SU-DHL-6 (cell line): ENCODE measurements at regions not wholly inside any gene's neighbourhood (a gene's known extent, or its start where the extent isn't known, plus 50 kb on each side); places are given as distances from the start of the nearest gene placed in this dataset.

Experiments used
- EZH2phosphoT487 ChIP-seq: fragments of 200-600 bp; sonication (generic), shearing (Covaris generic); conservative IDR thresholded peaks from 2 replicates; pipeline ENCODE4 v1.6.1; 2018; ENCODE audit warnings: mild to moderate bottlenecking, antibody characterized with exemption, low read length, moderate library complexity, mixed read lengths
- TF ChIP-seq, protein P1 (sequence below): fragments of 200-600 bp; sonication (generic); IDR thresholded peaks from one replicate; pipeline ENCODE4 v1.5.1; 2017; ENCODE audit warnings: antibody characterized with exemption, mild to moderate bottlenecking, low read length, moderate library complexity; ENCODE audit not compliant: insufficient read depth, poor library complexity, severe bottlenecking

DNA sequence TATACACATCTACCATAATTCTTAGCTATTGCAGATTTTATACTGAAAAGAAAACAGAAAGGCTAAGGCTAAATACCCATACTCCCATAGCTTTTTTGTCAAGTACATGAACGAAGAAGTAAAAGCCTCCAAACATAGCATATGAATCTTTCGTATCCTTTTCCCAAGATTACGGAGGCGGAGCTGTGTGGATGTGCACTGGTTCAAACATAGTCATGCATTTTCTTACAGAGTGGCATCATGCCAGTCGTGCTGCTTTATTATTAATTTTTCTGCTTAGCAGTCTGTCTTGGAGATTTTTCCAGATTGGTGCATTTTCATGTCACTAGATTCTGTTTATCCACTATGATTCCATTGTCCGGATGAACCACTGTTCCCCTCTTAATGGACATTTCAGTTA is 118.7 kb upstream of the RUNX3 start:
- TF ChIP-seq EZH2phosphoT487, result no peak
- TF ChIP-seq, protein P1, sequence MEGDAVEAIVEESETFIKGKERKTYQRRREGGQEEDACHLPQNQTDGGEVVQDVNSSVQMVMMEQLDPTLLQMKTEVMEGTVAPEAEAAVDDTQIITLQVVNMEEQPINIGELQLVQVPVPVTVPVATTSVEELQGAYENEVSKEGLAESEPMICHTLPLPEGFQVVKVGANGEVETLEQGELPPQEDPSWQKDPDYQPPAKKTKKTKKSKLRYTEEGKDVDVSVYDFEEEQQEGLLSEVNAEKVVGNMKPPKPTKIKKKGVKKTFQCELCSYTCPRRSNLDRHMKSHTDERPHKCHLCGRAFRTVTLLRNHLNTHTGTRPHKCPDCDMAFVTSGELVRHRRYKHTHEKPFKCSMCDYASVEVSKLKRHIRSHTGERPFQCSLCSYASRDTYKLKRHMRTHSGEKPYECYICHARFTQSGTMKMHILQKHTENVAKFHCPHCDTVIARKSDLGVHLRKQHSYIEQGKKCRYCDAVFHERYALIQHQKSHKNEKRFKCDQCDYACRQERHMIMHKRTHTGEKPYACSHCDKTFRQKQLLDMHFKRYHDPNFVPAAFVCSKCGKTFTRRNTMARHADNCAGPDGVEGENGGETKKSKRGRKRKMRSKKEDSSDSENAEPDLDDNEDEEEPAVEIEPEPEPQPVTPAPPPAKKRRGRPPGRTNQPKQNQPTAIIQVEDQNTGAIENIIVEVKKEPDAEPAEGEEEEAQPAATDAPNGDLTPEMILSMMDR, result no peak
